Naive B cell (primary cell): ENCODE measurements at regions not wholly inside any gene's neighbourhood (a gene's known extent, or its start where the extent isn't known, plus 50 kb on each side); places are given as distances from the start of the nearest gene placed in this dataset.
"Not testable (repeated sequence)": the region's sequence is repeated elsewhere in the genome, so short reads cannot be mapped to it uniquely, and the experiment has no call there.

Experiments used
- ATAC-seq, 2 donors: fragments of 150-1000 bp; cut with Tn5 transposase; 2 replicates each; pipeline ENCODE4 v1.10.0; 2021; ENCODE audit warnings: low read depth in 2 of 2, mild to moderate bottlenecking in 2 of 2, moderate library complexity in 2 of 2
- DNase-seq: peaks from one replicate; pipeline ENCODE4 v3.0.0; 2022
- H3K27ac Mint-ChIP-seq, 6 donors: one replicate each; pipeline ENCODE4 v1.8.0; 2020 to 2022; ENCODE audit warnings: mild to moderate bottlenecking in 6 of 6, mixed read lengths in 6 of 6, moderate library complexity in 5 of 6, inconsistent platforms in 2 of 6
- H3K27me3 Mint-ChIP-seq, 3 donors: one replicate each; pipeline ENCODE4 v1.8.0; 2021 to 2022; ENCODE audit warnings: mixed read lengths in 3 of 3, mild to moderate bottlenecking in 1 of 3
- H3K36me3 Mint-ChIP-seq, 2 donors: one replicate each; pipeline ENCODE4 v1.8.0; 2020 to 2022; ENCODE audit warnings: mixed read lengths in 2 of 2, inconsistent platforms in 1 of 2, mild to moderate bottlenecking in 1 of 2
- H3K4me1 Mint-ChIP-seq, 3 donors: one replicate each; pipeline ENCODE4 v1.8.0; 2020 to 2022; ENCODE audit warnings: mixed read lengths in 3 of 3, inconsistent platforms in 1 of 3, mild to moderate bottlenecking in 1 of 3, moderate library complexity in 1 of 3
- H3K4me3 Mint-ChIP-seq, 8 donors: one replicate each; pipeline ENCODE4 v1.8.0; 2020 to 2022; ENCODE audit warnings: mild to moderate bottlenecking in 8 of 8, mixed read lengths in 8 of 8, moderate library complexity in 8 of 8, inconsistent platforms in 2 of 8
- H3K9me3 Mint-ChIP-seq, 7 donors: one replicate each; pipeline ENCODE4 v1.8.0; 2020 to 2022; ENCODE audit warnings: mixed read lengths in 7 of 7, mild to moderate bottlenecking in 5 of 7, inconsistent platforms in 2 of 7, moderate library complexity in 1 of 7

DNA sequence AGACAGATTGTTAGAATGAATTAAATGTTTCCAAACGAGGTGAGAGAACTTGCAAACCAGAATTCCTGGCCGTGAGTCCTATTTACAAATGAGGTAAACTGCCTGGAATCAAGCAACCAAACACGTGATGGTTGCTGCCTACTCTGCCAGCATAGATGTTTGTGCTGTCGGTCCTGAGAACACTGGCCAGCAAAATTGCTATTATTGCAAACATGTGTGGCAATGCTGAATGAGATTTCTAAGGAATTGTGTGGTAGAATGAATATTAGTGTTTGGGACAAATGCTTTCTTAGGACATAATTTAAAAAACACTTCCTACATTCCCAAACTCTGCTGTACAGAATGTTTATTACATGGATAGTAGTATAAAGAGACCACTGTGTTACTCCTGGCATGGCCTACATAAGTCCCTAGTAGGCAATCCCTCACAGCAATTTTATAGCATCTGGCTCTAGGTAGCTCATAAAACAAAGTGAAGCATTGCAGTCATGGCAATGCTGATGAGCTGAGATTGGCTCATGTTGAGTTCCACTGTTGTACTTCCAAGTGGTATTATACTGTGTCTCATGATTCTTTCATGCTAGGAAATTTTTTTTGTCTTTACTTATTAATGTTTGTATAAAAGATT, 605.2 kb upstream of the EPHA5 start:
- H3K4me3 Mint-ChIP-seq, result no peak overlapping the region
- no peak overlapping the region for H3K27ac Mint-ChIP-seq
- ATAC-seq, result no peak
- no peaks in the 10 kb centered on the region for H3K27me3 Mint-ChIP-seq
- H3K4me1 Mint-ChIP-seq, result no peaks in the 10 kb centered on the region
- H3K9me3 Mint-ChIP-seq, result peaks cover 0 to 13% (median 2%) of the 10 kb centered on the region in 7 donors
- H3K36me3 Mint-ChIP-seq, result no peaks in the 10 kb centered on the region
- DNase-seq, result no peak

DNA sequence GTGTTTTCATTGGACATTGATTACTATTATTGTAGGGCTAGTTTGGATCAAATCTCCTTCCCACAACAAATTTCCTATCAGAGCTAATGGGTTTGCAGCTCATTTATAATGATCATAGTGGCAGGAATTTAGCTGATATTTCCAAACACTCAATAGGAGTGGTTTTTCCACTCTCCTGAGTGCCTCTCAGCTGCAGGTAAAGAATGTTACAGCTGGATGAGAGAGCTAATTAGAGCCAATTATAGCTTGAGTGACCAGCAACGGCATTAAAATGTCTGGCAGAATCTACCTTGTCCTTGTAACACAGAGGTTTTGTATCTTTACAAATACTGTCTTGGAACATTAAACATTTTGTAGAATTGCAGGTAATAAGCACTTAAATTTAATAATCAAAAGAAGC, 602.8 kb upstream of the EPHA5 start:
- no peak for DNase-seq
- no peaks in the 10 kb centered on the region for H3K4me1 Mint-ChIP-seq
- ATAC-seq, result no peak
- H3K4me3 Mint-ChIP-seq, result no peak overlapping the region
- H3K9me3 Mint-ChIP-seq, result peaks cover 0 to 19% (median 2%) of the 10 kb centered on the region in 7 donors
- no peaks in the 10 kb centered on the region for H3K27me3 Mint-ChIP-seq
- H3K36me3 Mint-ChIP-seq, result no peaks in the 10 kb centered on the region
- no peak overlapping the region for H3K27ac Mint-ChIP-seq

DNA sequence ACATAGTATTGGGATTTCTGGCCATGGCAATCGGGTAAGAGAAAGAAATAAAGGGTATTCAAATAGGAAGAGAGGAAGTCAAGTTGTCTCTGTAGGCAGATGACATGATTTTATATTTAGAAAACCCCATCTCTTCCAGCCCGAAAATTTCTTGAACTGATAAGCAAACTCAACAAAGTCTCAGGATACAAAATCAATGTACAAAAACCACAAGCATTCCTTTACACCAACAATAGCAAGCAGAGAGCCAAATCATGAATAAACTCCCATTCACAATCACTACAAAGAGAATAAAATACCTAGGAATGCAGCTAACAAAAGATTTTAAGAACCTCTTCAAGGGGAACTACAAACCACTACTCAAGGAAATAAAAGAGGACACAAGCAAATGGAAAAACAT, 600.1 kb upstream of the EPHA5 start:
- DNase-seq, H3K4me1 Mint-ChIP-seq, H3K4me3 Mint-ChIP-seq, ATAC-seq, H3K27me3 Mint-ChIP-seq, H3K27ac Mint-ChIP-seq, H3K36me3 Mint-ChIP-seq: not testable (repeated sequence)
- H3K9me3 Mint-ChIP-seq, result peaks cover 0 to 17% (median 6%) of the 10 kb centered on the region in 7 donors

DNA sequence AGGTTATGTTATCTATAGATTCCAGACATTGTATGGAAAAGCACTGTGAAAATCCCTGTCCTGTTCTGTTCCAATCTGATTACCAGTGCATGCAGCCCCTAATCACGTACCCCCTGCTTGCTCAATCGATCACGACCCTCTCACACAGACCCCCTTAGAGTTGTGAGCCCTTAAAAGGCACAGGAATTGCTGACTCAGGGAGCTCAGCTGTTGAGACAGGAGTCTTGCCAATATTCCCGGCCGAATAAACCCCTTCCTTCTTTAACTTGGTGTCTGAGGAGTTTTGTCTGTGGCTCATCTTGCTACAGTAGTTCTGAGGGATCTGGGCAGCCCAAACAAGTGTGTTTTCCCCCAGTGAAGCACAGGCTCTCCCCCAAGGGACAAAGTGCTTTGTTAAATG, 596.3 kb upstream of the EPHA5 start:
- not testable (repeated sequence) for ATAC-seq, H3K27ac Mint-ChIP-seq, DNase-seq, H3K36me3 Mint-ChIP-seq, H3K4me1 Mint-ChIP-seq, H3K27me3 Mint-ChIP-seq, H3K4me3 Mint-ChIP-seq
- H3K9me3 Mint-ChIP-seq, result peaks cover 0 to 17% (median 6%) of the 10 kb centered on the region in 7 donors

DNA sequence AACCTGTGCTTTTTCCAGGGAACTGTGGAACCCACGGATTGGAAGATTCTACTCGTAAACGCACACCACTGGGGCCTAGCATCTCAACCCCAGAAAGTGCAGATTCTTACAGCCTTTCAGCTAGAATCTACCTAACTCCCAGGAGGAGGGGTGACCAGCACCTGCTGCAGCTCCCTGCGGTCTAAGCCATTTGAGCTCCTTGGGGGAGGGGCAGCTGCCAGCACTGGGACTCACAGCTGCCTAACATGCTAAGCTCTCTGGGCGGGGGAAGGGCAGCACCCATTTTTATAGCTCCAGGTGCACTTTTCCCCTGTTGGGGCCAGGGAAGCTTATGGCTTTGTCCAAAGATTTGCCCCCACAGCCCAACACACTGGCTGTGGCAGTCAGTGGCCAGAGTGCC, 595.7 kb upstream of the EPHA5 start:
- Mint-ChIP-seq H3K27me3 (no peaks in the 10 kb centered on the region), H3K36me3 (no peaks in the 10 kb centered on the region), H3K4me1 (no peaks in the 10 kb centered on the region), H3K9me3 (peaks cover 0 to 14% (median 5%) of the 10 kb centered on the region in 7 donors), H3K27ac (no peak overlapping the region), H3K4me3 (no peak overlapping the region)
- no peak for ATAC-seq
- no peak for DNase-seq

DNA sequence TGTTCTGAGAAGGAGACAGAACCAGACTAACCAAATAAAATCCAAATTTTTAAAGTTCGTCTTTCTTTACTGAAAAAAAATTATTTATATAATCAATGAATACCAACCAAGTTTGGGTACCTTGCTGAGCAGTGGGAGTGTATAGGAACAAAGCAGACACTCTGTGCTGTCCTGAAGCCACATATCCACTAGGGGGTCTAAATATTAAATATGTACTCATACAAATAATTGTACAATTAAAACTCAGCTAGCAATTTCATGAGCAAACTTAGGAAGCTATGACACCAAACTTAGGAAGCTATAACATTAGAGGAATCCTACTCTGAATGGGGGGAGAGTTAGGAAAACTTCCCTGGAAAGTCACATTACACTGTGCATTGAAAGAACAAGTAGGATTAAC, 582.0 kb upstream of the EPHA5 start:
- no peak overlapping the region for H3K27ac Mint-ChIP-seq
- H3K27me3 Mint-ChIP-seq, result no peaks in the 10 kb centered on the region
- DNase-seq (no peak), ATAC-seq (no peak)
- H3K36me3 Mint-ChIP-seq, result no peaks in the 10 kb centered on the region
- H3K9me3 Mint-ChIP-seq, result peaks cover 2 to 22% (median 14%) of the 10 kb centered on the region in 7 donors
- no peak overlapping the region for H3K4me3 Mint-ChIP-seq
- no peaks in the 10 kb centered on the region for H3K4me1 Mint-ChIP-seq

DNA sequence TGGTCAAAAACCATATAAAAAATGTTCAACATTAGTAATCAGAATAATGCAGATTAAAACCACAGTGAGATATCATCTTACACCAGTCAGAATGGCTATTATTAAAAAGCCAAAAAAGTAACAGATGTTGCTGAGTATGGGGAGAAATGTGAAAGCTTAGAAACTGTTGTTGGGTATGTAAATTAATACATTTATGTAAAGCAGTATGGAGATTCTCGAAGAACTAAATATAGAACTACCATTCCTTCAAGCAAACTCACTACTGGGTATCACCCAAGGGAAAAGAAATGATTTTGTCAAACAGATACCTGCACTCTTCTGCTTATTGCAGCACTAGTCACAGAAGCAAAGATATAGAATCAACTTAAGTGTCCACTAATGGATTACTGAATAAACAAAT, 576.4 kb upstream of the EPHA5 start:
- ATAC-seq, result no peak
- DNase-seq, result no peak
- H3K36me3 Mint-ChIP-seq, result no peaks in the 10 kb centered on the region
- H3K9me3 Mint-ChIP-seq, result peaks cover 0 to 28% (median 14%) of the 10 kb centered on the region in 7 donors
- no peak overlapping the region for H3K27ac Mint-ChIP-seq
- H3K4me3 Mint-ChIP-seq, result no peak overlapping the region
- H3K27me3 Mint-ChIP-seq, result no peaks in the 10 kb centered on the region
- no peaks in the 10 kb centered on the region for H3K4me1 Mint-ChIP-seq

DNA sequence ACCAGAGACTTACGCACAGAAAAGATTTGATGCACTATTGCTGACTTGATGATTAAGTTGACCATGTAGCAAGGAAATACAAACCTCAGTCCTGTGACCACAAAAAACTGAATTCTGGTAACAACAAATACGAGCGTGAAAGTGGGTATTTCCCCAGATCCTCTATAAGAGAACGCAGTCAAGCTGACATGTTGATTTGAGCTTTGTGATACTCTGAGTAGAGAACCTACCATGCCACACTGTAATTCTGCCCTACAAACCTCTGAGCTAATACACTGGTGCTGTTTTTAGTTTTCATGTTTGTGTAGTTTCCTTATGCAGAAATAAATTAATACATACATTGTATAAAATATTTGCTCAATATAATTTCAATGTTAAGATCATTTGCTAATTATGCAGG, 565.6 kb upstream of the EPHA5 start:
- Mint-ChIP-seq H3K27me3 (no peaks in the 10 kb centered on the region), H3K27ac (no peak overlapping the region), H3K4me1 (no peaks in the 10 kb centered on the region), H3K9me3 (peaks cover 0 to 8% (median 5%) of the 10 kb centered on the region in 7 donors), H3K4me3 (no peak overlapping the region), H3K36me3 (no peaks in the 10 kb centered on the region)
- DNase-seq, result no peak
- ATAC-seq, result no peak

DNA sequence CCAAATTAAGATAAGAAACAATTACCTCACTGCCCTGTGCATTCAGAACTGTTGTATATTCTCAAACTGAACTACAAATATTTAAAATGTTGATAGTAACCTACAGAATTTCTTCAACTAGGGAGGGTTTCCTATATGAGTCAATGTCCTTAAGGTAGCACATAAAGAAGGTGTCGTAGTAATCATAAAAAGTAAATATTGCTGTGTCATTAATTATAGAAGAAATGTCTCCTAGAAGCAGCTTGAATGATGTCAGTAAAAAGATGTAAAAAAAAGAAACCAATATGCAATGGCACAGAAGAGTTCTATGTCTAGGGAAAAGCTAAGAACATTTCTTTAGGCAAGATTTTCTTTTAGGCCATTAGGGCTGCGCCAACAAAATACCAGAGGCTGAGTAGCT, 559.6 kb upstream of the EPHA5 start:
- H3K36me3 Mint-ChIP-seq, result no peaks in the 10 kb centered on the region
- H3K9me3 Mint-ChIP-seq, result peaks cover 0 to 7% (median 0%) of the 10 kb centered on the region in 7 donors
- DNase-seq (no peak), ATAC-seq (no peak)
- H3K27ac Mint-ChIP-seq, result no peak overlapping the region
- H3K4me3 Mint-ChIP-seq, result no peak overlapping the region
- no peaks in the 10 kb centered on the region for H3K4me1 Mint-ChIP-seq
- H3K27me3 Mint-ChIP-seq, result no peaks in the 10 kb centered on the region

DNA sequence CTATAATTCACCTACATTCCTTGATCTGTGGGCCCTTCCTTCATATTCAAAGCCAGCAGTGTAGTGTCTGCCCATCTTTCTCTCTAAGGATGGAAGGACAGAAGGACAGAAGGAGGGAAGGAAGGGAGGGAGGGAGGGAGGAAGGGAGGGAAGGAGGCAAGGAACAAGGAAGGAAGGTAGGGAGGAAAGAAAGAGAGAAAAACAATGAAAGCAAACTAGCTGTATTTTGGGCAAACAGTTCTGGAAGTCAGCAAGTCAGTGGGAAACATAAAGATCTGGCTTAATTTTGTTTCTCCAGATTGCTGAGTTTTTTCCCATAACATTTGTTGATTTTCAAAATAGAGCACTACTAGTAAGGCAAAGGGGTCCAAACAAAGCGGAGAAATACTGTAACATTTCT, 555.2 kb upstream of the EPHA5 start:
- ATAC-seq, result no peak
- Mint-ChIP-seq H3K4me1 (no peaks in the 10 kb centered on the region), H3K9me3 (no peaks in the 10 kb centered on the region), H3K4me3 (no peak overlapping the region), H3K36me3 (no peaks in the 10 kb centered on the region), H3K27me3 (no peaks in the 10 kb centered on the region), H3K27ac (no peak overlapping the region)
- DNase-seq, result no peak

DNA sequence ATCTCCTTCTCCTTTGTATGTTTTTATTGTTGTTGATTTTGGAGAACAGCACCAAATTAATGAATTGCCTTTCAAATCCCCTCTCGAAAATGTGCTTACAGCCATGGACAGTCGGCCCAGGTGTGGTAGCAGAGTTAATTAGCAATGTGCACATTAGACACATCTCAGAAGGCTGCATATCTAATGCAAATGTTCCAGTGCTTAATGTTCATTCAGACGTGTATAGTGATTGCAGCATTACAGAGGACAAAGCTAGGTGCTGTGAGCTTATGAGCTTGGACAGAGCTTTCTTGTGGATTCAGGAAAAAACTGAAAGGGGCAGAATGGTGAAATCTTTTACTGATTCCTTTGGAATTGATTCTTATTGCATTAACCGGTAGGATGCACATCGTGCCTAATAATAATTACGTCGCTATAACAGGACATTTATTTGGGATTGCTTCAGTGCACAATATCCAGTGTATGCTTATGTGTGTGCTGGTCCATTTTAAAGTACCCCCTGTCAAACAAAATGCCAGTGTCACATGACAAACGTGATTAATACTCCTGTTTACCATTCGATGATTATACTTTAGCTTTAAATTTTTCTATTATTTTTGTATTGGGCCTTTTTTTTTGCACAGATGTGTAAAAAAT, 552.9 kb upstream of the EPHA5 start:
- DNase-seq, result no peak
- Mint-ChIP-seq H3K4me1 (no peaks in the 10 kb centered on the region), H3K27ac (no peak overlapping the region), H3K27me3 (no peaks in the 10 kb centered on the region), H3K4me3 (no peak overlapping the region), H3K9me3 (peaks cover 0 to 4% (median 0%) of the 10 kb centered on the region in 7 donors), H3K36me3 (no peaks in the 10 kb centered on the region)
- ATAC-seq, result no peak

DNA sequence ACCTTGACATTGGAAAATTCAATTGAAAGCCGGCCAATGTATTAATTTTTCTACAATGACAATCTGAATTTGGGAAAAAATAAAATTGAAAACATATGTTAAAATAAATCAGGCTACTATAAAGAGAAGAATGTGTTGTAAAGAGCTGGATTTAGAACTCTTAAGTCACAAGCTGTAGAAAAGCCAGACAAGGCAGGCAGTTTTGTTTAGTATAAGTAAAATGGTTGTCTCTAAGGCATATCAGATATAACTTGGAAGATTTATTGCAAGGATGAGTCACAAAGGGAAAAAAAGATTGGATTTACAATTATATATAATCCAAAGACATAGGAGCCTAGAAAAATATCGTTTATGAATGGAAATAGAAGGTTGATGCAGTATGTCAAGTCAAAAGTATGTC, 549.1 kb upstream of the EPHA5 start:
- no peak for ATAC-seq
- no peak for DNase-seq
- Mint-ChIP-seq H3K27me3 (no peaks in the 10 kb centered on the region), H3K4me1 (no peaks in the 10 kb centered on the region), H3K27ac (no peak overlapping the region), H3K4me3 (no peak overlapping the region), H3K9me3 (peaks cover 0 to 4% (median 0%) of the 10 kb centered on the region in 7 donors), H3K36me3 (no peaks in the 10 kb centered on the region)

DNA sequence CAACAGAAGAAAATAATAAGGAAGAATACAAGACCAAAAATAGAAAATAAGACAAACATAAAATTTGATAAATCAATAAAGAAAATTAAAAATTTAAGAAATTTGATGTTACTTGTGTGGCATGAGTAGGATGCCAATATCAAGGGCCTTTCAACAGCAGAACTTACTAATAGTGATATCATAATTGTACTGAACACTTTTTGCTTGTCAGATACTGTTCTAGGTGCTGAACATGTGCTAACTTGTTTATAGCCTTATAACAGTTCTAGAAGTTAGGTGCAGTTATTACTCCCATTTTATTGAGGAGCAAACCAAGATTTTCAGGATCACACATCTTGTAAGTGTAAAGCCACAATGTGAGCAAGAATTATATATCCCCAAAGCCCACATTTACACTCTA, 546.0 kb upstream of the EPHA5 start:
- Mint-ChIP-seq H3K4me3 (no peak overlapping the region), H3K27me3 (no peaks in the 10 kb centered on the region), H3K27ac (no peak overlapping the region), H3K4me1 (no peaks in the 10 kb centered on the region), H3K9me3 (peaks cover 0 to 4% (median 0%) of the 10 kb centered on the region in 7 donors), H3K36me3 (no peaks in the 10 kb centered on the region)
- no peak for DNase-seq
- no peak for ATAC-seq

DNA sequence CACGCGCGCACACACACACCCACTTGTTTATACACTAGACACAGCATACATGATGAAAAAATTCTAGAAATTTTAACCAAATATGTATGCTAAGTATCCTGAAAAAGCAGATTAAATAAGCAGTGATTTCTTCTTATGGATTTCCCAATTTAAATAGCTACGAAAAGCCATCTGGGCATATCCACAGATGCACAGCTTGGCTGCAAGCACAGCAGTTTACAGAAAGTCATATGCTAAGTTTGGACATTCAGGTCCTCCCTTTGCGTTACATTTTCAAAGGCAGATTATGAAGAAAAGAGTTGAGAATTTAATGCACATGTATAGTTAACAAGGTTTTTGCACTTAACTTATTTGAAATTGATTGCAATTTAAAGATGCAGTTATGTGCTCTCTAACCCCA, 542.2 kb upstream of the EPHA5 start:
- no peak overlapping the region for H3K27ac Mint-ChIP-seq
- no peak for ATAC-seq
- DNase-seq, result no peak
- no peaks in the 10 kb centered on the region for H3K4me1 Mint-ChIP-seq
- no peaks in the 10 kb centered on the region for H3K27me3 Mint-ChIP-seq
- peaks cover 0 to 20% (median 7%) of the 10 kb centered on the region in 7 donors for H3K9me3 Mint-ChIP-seq
- H3K4me3 Mint-ChIP-seq, result no peak overlapping the region
- no peaks in the 10 kb centered on the region for H3K36me3 Mint-ChIP-seq
